Astrocyte (in vitro differentiated cells and primary cell): ENCODE measurements at regions not wholly inside any gene's neighbourhood (a gene's known extent, or its start where the extent isn't known, plus 50 kb on each side); places are given as distances from the start of the nearest gene placed in this dataset.

Experiments
- DNase-seq: peaks from one replicate; pipeline ENCODE4 v3.0.0-alpha.2; 2010; ENCODE audit warnings: low read depth
- FAIRE-seq: peaks from 2 replicates; lab custom pipeline; 2011; peaks lifted over from hg19 to GRCh38; lab: Jason Lieb, UNC
- H2AFZ ChIP-seq: 2 replicates; pipeline ENCODE4 v1.6.0; 2012; ENCODE audit warnings: low read depth, low read length, inconsistent platforms
- H3K27ac ChIP-seq: 2 replicates; pipeline ENCODE4 v1.5.1; 2011; ENCODE audit warnings: low read depth, low read length, inconsistent platforms
- H3K27me3 ChIP-seq: 2 replicates; pipeline ENCODE4 v1.6.0; 2011; ENCODE audit warnings: low read length, inconsistent platforms; ENCODE audit not compliant: insufficient read depth
- H3K36me3 ChIP-seq: 2 replicates; pipeline ENCODE4 v1.5.1; 2011; ENCODE audit warnings: low read length, inconsistent platforms; ENCODE audit not compliant: insufficient read depth
- H3K4me1 ChIP-seq: 2 replicates; pipeline ENCODE4 v1.5.1; 2011; ENCODE audit warnings: low read length, inconsistent platforms; ENCODE audit not compliant: insufficient read depth
- H3K4me2 ChIP-seq: 2 replicates; pipeline ENCODE4 v1.6.0; 2012; ENCODE audit warnings: low read length, inconsistent platforms
- H3K4me3 ChIP-seq: 2 replicates; pipeline ENCODE4 v1.5.1; 2011; ENCODE audit warnings: low read depth, mild to moderate bottlenecking, low read length, inconsistent platforms; ENCODE audit not compliant: insufficient read depth
- H3K79me2 ChIP-seq: 2 replicates; pipeline ENCODE4 v1.6.0; 2012; ENCODE audit warnings: mild to moderate bottlenecking, low read length, inconsistent platforms; ENCODE audit not compliant: insufficient read depth
- H3K9ac ChIP-seq: 2 replicates; pipeline ENCODE4 v1.6.0; 2012; ENCODE audit warnings: mild to moderate bottlenecking, low read length, inconsistent platforms
- H3K9me3 ChIP-seq: 2 replicates; pipeline ENCODE4 v1.5.1; 2012; ENCODE audit warnings: low read depth, mild to moderate bottlenecking, low read length, inconsistent platforms; ENCODE audit not compliant: insufficient read depth
- H4K20me1 ChIP-seq: 2 replicates; pipeline ENCODE4 v1.6.0; 2012; ENCODE audit warnings: low read length, inconsistent platforms; ENCODE audit not compliant: insufficient read depth
- H3K27ac Mint-ChIP-seq: one replicate; pipeline ENCODE4 v1.8.0; 2021; ENCODE audit warnings: mild to moderate bottlenecking, mixed read lengths; ENCODE audit not compliant: unreplicated experiment
- H3K27me3 Mint-ChIP-seq: one replicate; pipeline ENCODE4 v1.8.0; 2021; ENCODE audit warnings: low read depth, mixed read lengths; ENCODE audit not compliant: unreplicated experiment
- H3K36me3 Mint-ChIP-seq: one replicate; pipeline ENCODE4 v1.8.0; 2021; ENCODE audit warnings: low read depth, mixed read lengths; ENCODE audit not compliant: unreplicated experiment
- H3K4me1 Mint-ChIP-seq: one replicate; pipeline ENCODE4 v1.8.0; 2021; ENCODE audit warnings: low read depth, mixed read lengths; ENCODE audit not compliant: unreplicated experiment
- H3K4me3 Mint-ChIP-seq: one replicate; pipeline ENCODE4 v1.8.0; 2021; ENCODE audit warnings: mild to moderate bottlenecking, moderate library complexity, mixed read lengths; ENCODE audit not compliant: unreplicated experiment
- H3K9me3 Mint-ChIP-seq: one replicate; pipeline ENCODE4 v1.8.0; 2021; ENCODE audit warnings: mild to moderate bottlenecking, mixed read lengths; ENCODE audit not compliant: unreplicated experiment
- EZH2 ChIP-seq: IDR thresholded peaks from 2 replicates; pipeline ENCODE4 v1.6.1; 2012; ENCODE audit warnings: mild to moderate bottlenecking, low read length, inconsistent platforms; ENCODE audit not compliant: insufficient read depth
- TF ChIP-seq, protein P1 (sequence below): IDR thresholded peaks from 2 replicates; pipeline ENCODE4 v1.5.1; 2011; ENCODE audit warnings: low read depth, mild to moderate bottlenecking, inconsistent platforms, low read length, moderate library complexity; ENCODE audit not compliant: insufficient read depth

DNA sequence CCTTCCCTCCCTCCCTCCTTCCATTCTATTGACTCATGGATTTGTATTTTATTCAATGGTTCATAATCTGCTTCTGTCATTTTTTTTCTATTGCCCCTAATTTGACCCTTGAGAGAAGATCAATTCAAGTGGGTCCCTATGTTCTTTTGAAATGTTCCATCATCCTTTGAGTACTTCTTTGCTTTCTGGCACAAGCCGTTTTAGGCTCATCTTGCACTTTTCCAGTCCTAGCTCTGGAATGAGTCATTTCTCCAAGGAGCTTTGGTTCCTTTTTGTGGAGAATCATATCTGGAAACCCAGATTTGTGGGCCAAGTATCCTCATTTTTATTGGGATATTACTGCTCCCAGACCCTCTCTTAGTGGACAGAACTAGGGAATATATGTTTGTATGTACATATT, 126.8 kb upstream of the PTPN3 start:
- Histone ChIP-seq H3K27ac (no peak overlapping the region), H3K4me2 (no peak overlapping the region), H3K4me1 (no peaks in the 10 kb centered on the region), H3K9ac (no peak overlapping the region), H3K9me3 (no peaks in the 10 kb centered on the region), H3K79me2 (no peaks in the 10 kb centered on the region), H3K36me3 (no peaks in the 10 kb centered on the region), H2AFZ (no peak overlapping the region), H3K27me3 (peaks cover 27% of the 10 kb centered on the region), H3K4me3 (no peak overlapping the region), H4K20me1 (no peaks in the 10 kb centered on the region)
- Mint-ChIP-seq H3K9me3 (no peaks in the 10 kb centered on the region), H3K4me3 (no peak overlapping the region), H3K27me3 (peaks cover 19% of the 10 kb centered on the region), H3K36me3 (peaks cover 3% of the 10 kb centered on the region), H3K27ac (no peak overlapping the region), H3K4me1 (no peaks in the 10 kb centered on the region)
- no peak for FAIRE-seq
- TF ChIP-seq, protein P1, sequence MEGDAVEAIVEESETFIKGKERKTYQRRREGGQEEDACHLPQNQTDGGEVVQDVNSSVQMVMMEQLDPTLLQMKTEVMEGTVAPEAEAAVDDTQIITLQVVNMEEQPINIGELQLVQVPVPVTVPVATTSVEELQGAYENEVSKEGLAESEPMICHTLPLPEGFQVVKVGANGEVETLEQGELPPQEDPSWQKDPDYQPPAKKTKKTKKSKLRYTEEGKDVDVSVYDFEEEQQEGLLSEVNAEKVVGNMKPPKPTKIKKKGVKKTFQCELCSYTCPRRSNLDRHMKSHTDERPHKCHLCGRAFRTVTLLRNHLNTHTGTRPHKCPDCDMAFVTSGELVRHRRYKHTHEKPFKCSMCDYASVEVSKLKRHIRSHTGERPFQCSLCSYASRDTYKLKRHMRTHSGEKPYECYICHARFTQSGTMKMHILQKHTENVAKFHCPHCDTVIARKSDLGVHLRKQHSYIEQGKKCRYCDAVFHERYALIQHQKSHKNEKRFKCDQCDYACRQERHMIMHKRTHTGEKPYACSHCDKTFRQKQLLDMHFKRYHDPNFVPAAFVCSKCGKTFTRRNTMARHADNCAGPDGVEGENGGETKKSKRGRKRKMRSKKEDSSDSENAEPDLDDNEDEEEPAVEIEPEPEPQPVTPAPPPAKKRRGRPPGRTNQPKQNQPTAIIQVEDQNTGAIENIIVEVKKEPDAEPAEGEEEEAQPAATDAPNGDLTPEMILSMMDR, result no peak
- TF ChIP-seq EZH2, result no peak
- DNase-seq, result no peak

DNA sequence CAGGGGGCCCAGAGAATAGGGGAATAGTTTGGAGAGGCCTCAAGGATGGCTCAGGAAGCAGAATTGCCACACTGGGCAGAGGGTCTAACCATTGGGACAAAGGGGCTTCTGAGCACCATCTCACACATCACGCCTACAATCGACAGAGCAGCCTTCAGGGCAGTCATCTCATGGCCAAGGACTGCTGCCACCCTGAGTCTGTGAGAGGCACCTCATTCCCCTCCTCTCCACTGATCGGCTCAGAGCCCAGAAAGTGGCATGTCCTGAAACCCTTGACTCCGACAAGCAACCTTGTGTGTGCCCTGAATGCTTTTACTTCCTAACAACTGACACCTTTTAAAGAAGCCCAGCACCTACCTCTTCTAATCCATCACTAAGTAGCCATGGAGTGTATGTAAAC, 128.9 kb upstream of the PTPN3 start:
- Mint-ChIP-seq H3K27ac (no peak overlapping the region), H3K4me3 (no peak overlapping the region), H3K9me3 (no peaks in the 10 kb centered on the region), H3K4me1 (no peaks in the 10 kb centered on the region), H3K36me3 (peaks cover 3% of the 10 kb centered on the region), H3K27me3 (peaks cover 19% of the 10 kb centered on the region)
- H4K20me1 ChIP-seq, result no peaks in the 10 kb centered on the region
- FAIRE-seq (no peak), DNase-seq (no peak)
- no peaks in the 10 kb centered on the region for H3K36me3 ChIP-seq
- no peak for TF ChIP-seq EZH2
- TF ChIP-seq, protein P1, result no peak
- no peaks in the 10 kb centered on the region for H3K9me3 ChIP-seq
- H3K79me2 ChIP-seq, result no peaks in the 10 kb centered on the region
- H3K4me1 ChIP-seq, result no peaks in the 10 kb centered on the region
- no peak overlapping the region for H3K27ac ChIP-seq
- no peak overlapping the region for H2AFZ ChIP-seq
- no peak overlapping the region for H3K4me3 ChIP-seq
- H3K27me3 ChIP-seq, result peaks cover 30% of the 10 kb centered on the region
- no peak overlapping the region for H3K4me2 ChIP-seq
- H3K9ac ChIP-seq, result no peak overlapping the region

DNA sequence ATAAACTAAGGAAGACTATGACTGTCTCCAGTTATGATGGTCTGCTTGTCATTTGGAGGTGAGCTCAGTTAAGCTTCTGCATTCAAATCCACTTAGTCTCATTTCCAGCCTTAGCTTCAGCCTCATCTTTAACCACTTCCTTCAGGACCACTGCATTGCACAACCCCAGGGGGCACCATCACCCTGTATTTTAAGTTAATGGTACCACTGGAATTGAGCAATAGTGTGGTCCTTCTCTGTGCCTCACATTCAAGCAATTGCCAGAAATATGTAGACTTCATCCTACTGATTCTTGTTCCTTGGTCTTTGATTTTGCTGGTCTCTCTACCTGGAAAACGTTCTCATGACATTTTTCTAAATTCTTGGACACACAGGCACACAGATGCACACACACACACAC, 131.5 kb upstream of the PTPN3 start:
- Histone ChIP-seq H2AFZ (no peak overlapping the region), H4K20me1 (no peaks in the 10 kb centered on the region), H3K4me1 (no peaks in the 10 kb centered on the region), H3K79me2 (no peaks in the 10 kb centered on the region), H3K27me3 (peaks cover 30% of the 10 kb centered on the region), H3K4me2 (no peak overlapping the region), H3K9ac (no peak overlapping the region), H3K36me3 (no peaks in the 10 kb centered on the region), H3K27ac (no peak overlapping the region), H3K9me3 (no peaks in the 10 kb centered on the region), H3K4me3 (no peak overlapping the region)
- Mint-ChIP-seq H3K27ac (no peak overlapping the region), H3K27me3 (peaks cover 25% of the 10 kb centered on the region), H3K36me3 (peaks cover 3% of the 10 kb centered on the region), H3K9me3 (no peaks in the 10 kb centered on the region), H3K4me3 (no peak overlapping the region), H3K4me1 (no peaks in the 10 kb centered on the region)
- FAIRE-seq, result no peak
- TF ChIP-seq, protein P1, result no peak
- TF ChIP-seq EZH2, result no peak
- DNase-seq, result no peak
